IMR-90 (cell line): ENCODE measurements at regions not wholly inside any gene's neighbourhood (a gene's known extent, or its start where the extent isn't known, plus 50 kb on each side); places are given as distances from the start of the nearest gene placed in this dataset.

Experiments used
- ATAC-seq: fragments of 200-7000 bp; cut with Tn5 transposase; 2 replicates; pipeline ENCODE4 v1.9.1; 2020; ENCODE audit warnings: low read depth, mild to moderate bottlenecking, moderate library complexity
- BruUV-seq: library from RNA; stranded (reverse); fragments of 400-500 nt; replicated peaks from 2 replicates; lab custom pipeline; 2021; lab: Mats Ljungman, UMichigan
- CTCF ChIA-PET: fragments of 300-600 bp; formaldehyde crosslinking; extraction: SDS; loops from one replicate; lab custom pipeline; 2021; ENCODE audit warnings: antibody characterized with exemption; lab: Yijun Ruan, JAX
- POLR2A ChIA-PET: fragments of 300-600 bp; sonication (Branson Sonifier 250); formaldehyde crosslinking; loops from one replicate; lab custom pipeline; 2022; ENCODE audit warnings: antibody characterized with exemption; ENCODE audit not compliant: unreplicated experiment; lab: Charles Lee
- DNase-seq: peaks from one replicate; pipeline ENCODE4 v3.0.0; 2013
- H2AFZ ChIP-seq: replicated peaks from 2 replicates; pipeline ENCODE3; 2013; ENCODE audit warnings: low read length, mild to moderate bottlenecking; ENCODE audit not compliant: poor library complexity
- H2AK5ac ChIP-seq: 2 replicates; pipeline ENCODE4 v1.6.1; 2013; ENCODE audit warnings: low read depth, low read length, inconsistent platforms
- H2AK9ac ChIP-seq: replicated peaks from 2 replicates; pipeline ENCODE3; 2013; ENCODE audit warnings: mild to moderate bottlenecking, low read depth, low read length, moderate library complexity; ENCODE audit not compliant: poor library complexity
- H2BK120ac ChIP-seq: 2 replicates; pipeline ENCODE4 v1.6.1; 2013; ENCODE audit warnings: low read depth, low read length, inconsistent platforms
- H2BK15ac ChIP-seq: 3 replicates; pipeline ENCODE4 v1.6.1; 2013; ENCODE audit warnings: low read depth, low read length, inconsistent platforms
- H2BK20ac ChIP-seq: 2 replicates; pipeline ENCODE4 v1.6.1; 2013; ENCODE audit warnings: low read depth, mild to moderate bottlenecking, inconsistent platforms, low read length, moderate library complexity
- H2BK5ac ChIP-seq: 2 replicates; pipeline ENCODE4 v1.6.1; 2013; ENCODE audit warnings: mild to moderate bottlenecking, low read depth, low read length, inconsistent platforms; ENCODE audit not compliant: poor library complexity, severe bottlenecking
- H3K14ac ChIP-seq: replicated peaks from 2 replicates; pipeline ENCODE4 v1.6.1; 2013; ENCODE audit warnings: low read depth, low read length, inconsistent platforms
- H3K18ac ChIP-seq: 2 replicates; pipeline ENCODE4 v1.6.1; 2013; ENCODE audit warnings: low read depth, low read length, control low read depth
- H3K23ac ChIP-seq: 2 replicates; pipeline ENCODE4 v1.6.1; 2013; ENCODE audit warnings: low read depth, low read length, inconsistent platforms
- H3K27ac ChIP-seq: 2 replicates; pipeline ENCODE4 v1.5.1; 2013; ENCODE audit warnings: mild to moderate bottlenecking, control low read depth, low read length; ENCODE audit not compliant: insufficient read depth
- H3K27me3 ChIP-seq: 2 replicates; pipeline ENCODE4 v1.6.1; 2013; ENCODE audit warnings: low read length; ENCODE audit not compliant: control insufficient read depth, insufficient read depth
- H3K36me3 ChIP-seq: 2 replicates; pipeline ENCODE4 v1.6.1; 2013; ENCODE audit warnings: low read length, mixed read lengths; ENCODE audit not compliant: control insufficient read depth, insufficient read depth
- H3K4ac ChIP-seq: 2 replicates; pipeline ENCODE4 v1.6.1; 2013; ENCODE audit warnings: low read depth, low read length, inconsistent platforms
- H3K4me1 ChIP-seq: 2 replicates; pipeline ENCODE4 v1.6.1; 2013; ENCODE audit warnings: low read length, mixed read lengths; ENCODE audit not compliant: control insufficient read depth, insufficient read depth
- H3K4me2 ChIP-seq: 2 replicates; pipeline ENCODE4 v1.6.1; 2013; ENCODE audit warnings: low read depth, mild to moderate bottlenecking, control low read depth, low read length, moderate library complexity
- H3K4me3 ChIP-seq: 2 replicates; pipeline ENCODE4 v1.5.1; 2013; ENCODE audit warnings: low read depth, mild to moderate bottlenecking, control low read depth, low read length, moderate library complexity; ENCODE audit not compliant: insufficient read depth
- H3K56ac ChIP-seq: 2 replicates; pipeline ENCODE4 v1.6.1; 2013; ENCODE audit warnings: low read length, inconsistent platforms; ENCODE audit not compliant: insufficient read depth; ENCODE audit errors: extremely low read depth
- H3K79me1 ChIP-seq, 2 experiments: 2 replicates each; pipeline ENCODE4 v1.6.1; 2013; ENCODE audit warnings: low read length in 2 of 2, inconsistent platforms in 1 of 2, low read depth in 1 of 2
- H3K9ac ChIP-seq: 2 replicates; pipeline ENCODE4 v1.6.1; 2013; ENCODE audit warnings: low read depth, low read length, control low read depth
- H3K9me1 ChIP-seq: 2 replicates; pipeline ENCODE4 v1.6.1; 2013; ENCODE audit warnings: low read length, inconsistent platforms; ENCODE audit not compliant: insufficient read depth
- H3K9me3 ChIP-seq: 2 replicates; pipeline ENCODE4 v1.6.1; 2013; ENCODE audit warnings: low read length; ENCODE audit not compliant: control insufficient read depth, insufficient read depth
- H4K20me1 ChIP-seq: 2 replicates; pipeline ENCODE4 v1.6.1; 2013; ENCODE audit warnings: low read length, inconsistent platforms; ENCODE audit not compliant: insufficient read depth
- H4K5ac ChIP-seq: 2 replicates; pipeline ENCODE4 v1.6.1; 2013; ENCODE audit warnings: mild to moderate bottlenecking, low read depth, low read length, control low read depth
- H4K8ac ChIP-seq, 2 experiments: 2 replicates each; pipeline ENCODE4 v1.6.1; 2013; ENCODE audit warnings: low read depth in 2 of 2, low read length in 2 of 2, control low read depth in 1 of 2, inconsistent platforms in 1 of 2
- H4K91ac ChIP-seq: 2 replicates; pipeline ENCODE4 v1.6.1; 2013; ENCODE audit warnings: low read depth, low read length, inconsistent platforms; ENCODE audit not compliant: insufficient read depth
- CEBPB ChIP-seq: IDR thresholded peaks from 2 replicates; pipeline ENCODE4 v1.6.1; 2012; ENCODE audit warnings: low read depth, low read length, improper control_type of control experiment
- CHD1 ChIP-seq: IDR thresholded peaks from 2 replicates; pipeline ENCODE4 v1.6.1; 2012; ENCODE audit warnings: low read depth, low read length, improper control_type of control experiment
- MAZ ChIP-seq: IDR thresholded peaks from 2 replicates; pipeline ENCODE4 v1.6.1; 2012; ENCODE audit warnings: low read depth, mild to moderate bottlenecking, low read length, improper control_type of control experiment, moderate library complexity, borderline replicate concordance
- RAD21 ChIP-seq: IDR thresholded peaks from 2 replicates; pipeline ENCODE4 v1.6.1; 2012; ENCODE audit warnings: low read length, improper control_type of control experiment
- RFX5 ChIP-seq: IDR thresholded peaks from 2 replicates; pipeline ENCODE4 v1.8.0; 2012; ENCODE audit warnings: low read depth, mild to moderate bottlenecking, low read length, moderate library complexity
- dilution Hi-C: fragments of 300-500 bp; cut with HindIII; formaldehyde crosslinking; loops from one replicate; pipeline ENCODE4 v1.14.3; 2018; ENCODE audit warnings: low sequenced_read_pairs; ENCODE audit not compliant: unreplicated experiment
- in situ Hi-C: fragments of 300-500 bp; cut with MboI; formaldehyde crosslinking; loops from 3 replicates; pipeline ENCODE4 v1.14.3; 2019; ENCODE audit warnings: low sequenced_read_pairs, inconsistent platforms, mixed read lengths
- intact Hi-C: fragments of 100-400 bp; cut with micrococcal nuclease; formaldehyde crosslinking; loops from 2 replicates; pipeline ENCODE4 v1.10.0; 2022

DNA sequence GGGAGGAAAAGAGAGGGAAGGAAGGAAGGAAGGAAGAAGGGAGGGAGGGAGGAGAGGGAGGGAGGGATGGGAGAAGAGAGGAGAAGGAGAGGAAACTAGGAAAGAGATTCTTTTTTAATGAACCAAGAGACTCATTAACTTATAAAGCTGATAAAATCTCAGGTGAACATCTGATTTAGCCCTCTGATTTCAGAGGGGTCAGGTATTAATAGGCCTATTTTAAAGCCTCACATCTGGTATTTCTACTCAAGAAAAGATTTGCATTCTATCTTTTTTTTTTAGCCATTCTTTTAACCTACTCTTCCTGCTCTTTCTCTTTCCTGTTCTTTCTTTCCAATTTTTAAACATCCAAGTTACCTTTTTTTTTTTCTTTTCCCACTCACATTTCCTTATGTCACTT, 103.3 kb upstream of the CPEB2 start:
- ATAC-seq: no peak
- Histone ChIP-seq H4K91ac (no peak overlapping the region), H2BK15ac (no peak overlapping the region), H3K4ac (no peak overlapping the region), H3K27ac (no peak overlapping the region), H3K23ac (no peak overlapping the region), H3K27me3 (peaks cover 6% of the 10 kb centered on the region; the same call in 1 of the 2 replicates), H4K20me1 (no peaks in the 10 kb centered on the region), H2AK5ac (no peak overlapping the region), H3K36me3 (no peaks in the 10 kb centered on the region), H3K4me1 (no peaks in the 10 kb centered on the region), H4K8ac (no peak overlapping the region), H3K14ac (no peak overlapping the region), H3K18ac (no peak overlapping the region), H2AK9ac (no peak overlapping the region), H2BK20ac (no peak overlapping the region), H3K56ac (no peak overlapping the region), H3K79me1 (no peaks in the 10 kb centered on the region), H4K5ac (no peak overlapping the region), H3K9ac (no peak overlapping the region), H2BK5ac (no peak overlapping the region), H3K4me2 (no peak overlapping the region), H3K9me1 (no peaks in the 10 kb centered on the region), H3K9me3 (no peaks in the 10 kb centered on the region), H2BK120ac (no peak overlapping the region), H2AFZ (no peak overlapping the region), H3K4me3 (no peak overlapping the region)
- TF ChIP-seq MAZ (no peak), RFX5 (no peak), CEBPB (no peak), CHD1 (no peak), RAD21 (no peak)
- intact Hi-C loops: no loop called here
- no TSS peak for BruUV-seq
- in situ Hi-C loops: no loop called here
- DNase-seq: no peak
- POLR2A ChIA-PET: no interaction called here
- dilution Hi-C loops: no loop called here
- CTCF ChIA-PET: no interaction called here
